Nephron (organoid): ENCODE measurements at regions not wholly inside any gene's neighbourhood (a gene's known extent, or its start where the extent isn't known, plus 50 kb on each side); places are given as distances from the start of the nearest gene placed in this dataset.

Experiments
- H3K27ac Mint-ChIP-seq, 3 experiments: 2 replicates each; pipeline ENCODE4 v1.8.0; 2020; ENCODE audit warnings: mixed read lengths in 3 of 3, mild to moderate bottlenecking in 2 of 3, moderate library complexity in 1 of 3
- H3K27me3 Mint-ChIP-seq: 2 replicates; pipeline ENCODE4 v1.8.0; 2021; ENCODE audit warnings: low read depth, mild to moderate bottlenecking, moderate library complexity, mixed read lengths
- H3K36me3 Mint-ChIP-seq: 2 replicates; pipeline ENCODE4 v1.8.0; 2020; ENCODE audit warnings: low read depth, mixed read lengths
- H3K4me1 Mint-ChIP-seq: 2 replicates; pipeline ENCODE4 v1.8.0; 2020; ENCODE audit warnings: mixed read lengths
- H3K4me3 Mint-ChIP-seq, 3 experiments: 2 replicates each; pipeline ENCODE4 v1.8.0; 2020; ENCODE audit warnings: mild to moderate bottlenecking in 3 of 3, mixed read lengths in 3 of 3, moderate library complexity in 2 of 3
- H3K9me3 Mint-ChIP-seq: 2 replicates; pipeline ENCODE4 v1.8.0; 2020; ENCODE audit warnings: mixed read lengths
- CTCF ChIP-seq, 3 experiments: fragments of 200-600 bp; sonication (generic); IDR thresholded peaks; one replicate each; pipeline ENCODE4 v1.5.0; 2021; ENCODE audit warnings: antibody characterized with exemption in 3 of 3; ENCODE audit not compliant: unreplicated experiment in 3 of 3

GRCh38 chr6:167426651-167427050, 101.8 kb downstream of the TTLL2 start:
- H3K9me3 Mint-ChIP-seq = peaks cover 12% of the 10 kb centered on the region
- no peaks in the 10 kb centered on the region for H3K4me1 Mint-ChIP-seq
- H3K27me3 Mint-ChIP-seq = peaks cover 5% of the 10 kb centered on the region
- H3K27ac Mint-ChIP-seq = no peak overlapping the region
- TF ChIP-seq CTCF (IDR thresholded peaks at IDR 0.05; ENCODE audit: unreplicated experiment in 3 of 3) = no peak
- no peak overlapping the region for H3K4me3 Mint-ChIP-seq
- no peaks in the 10 kb centered on the region for H3K36me3 Mint-ChIP-seq

GRCh38 chr6:167428664-167429333, 103.9 kb downstream of the TTLL2 start:
- Mint-ChIP-seq H3K27me3 (peaks cover 5% of the 10 kb centered on the region), H3K4me1 (no peaks in the 10 kb centered on the region), H3K36me3 (no peaks in the 10 kb centered on the region), H3K27ac (no peak overlapping the region), H3K9me3 (peaks cover 13% of the 10 kb centered on the region), H3K4me3 (no peak overlapping the region)
- TF ChIP-seq CTCF (IDR thresholded peaks at IDR 0.05; ENCODE audit: unreplicated experiment in 3 of 3) = no peak

- Mint-ChIP-seq H3K4me1 (no peaks in the 10 kb centered on the region), H3K27me3 (peaks cover 5% of the 10 kb centered on the region), H3K9me3 (peaks cover 12% of the 10 kb centered on the region), H3K4me3 (no peak overlapping the region), H3K27ac (no peak overlapping the region), H3K36me3 (no peaks in the 10 kb centered on the region)
- no peak for TF ChIP-seq CTCF (IDR thresholded peaks at IDR 0.05; ENCODE audit: unreplicated experiment in 3 of 3)
These were observed 104.5 kb downstream of the TTLL2 start for GRCh38 chr6:167429353-167429752.

- Mint-ChIP-seq H3K4me1 (no peaks in the 10 kb centered on the region), H3K36me3 (no peaks in the 10 kb centered on the region), H3K27ac (no peak overlapping the region), H3K27me3 (peaks cover 5% of the 10 kb centered on the region), H3K9me3 (peaks cover 2% of the 10 kb centered on the region), H3K4me3 (no peak overlapping the region)
- no peak for TF ChIP-seq CTCF (IDR thresholded peaks at IDR 0.05; ENCODE audit: unreplicated experiment in 3 of 3)
These were observed 110.4 kb downstream of the TTLL2 start for GRCh38 chr6:167435209-167435728.

GRCh38 chr6:167437888-167438484, 113.1 kb downstream of the TTLL2 start:
- TF ChIP-seq CTCF (IDR thresholded peaks at IDR 0.05; ENCODE audit: unreplicated experiment in 3 of 3) = no peak
- H3K27ac Mint-ChIP-seq = no peak overlapping the region
- no peak overlapping the region for H3K4me3 Mint-ChIP-seq
- peaks cover 15% of the 10 kb centered on the region for H3K4me1 Mint-ChIP-seq
- H3K9me3 Mint-ChIP-seq = no peaks in the 10 kb centered on the region
- no peaks in the 10 kb centered on the region for H3K36me3 Mint-ChIP-seq
- H3K27me3 Mint-ChIP-seq = peaks cover 8% of the 10 kb centered on the region
